HUES6 (cell line): ENCODE measurements at regions not wholly inside any gene's neighbourhood (a gene's known extent, or its start where the extent isn't known, plus 50 kb on each side); places are given as distances from the start of the nearest gene placed in this dataset.

Source experiments
- H3K27ac ChIP-seq: 2 replicates; pipeline ENCODE4 v1.7.0; 2013; ENCODE audit warnings: low read depth, mild to moderate bottlenecking, low read length, inconsistent platforms
- H3K27me3 ChIP-seq: 2 replicates; pipeline ENCODE4 v1.6.1; 2013; ENCODE audit warnings: low read length; ENCODE audit not compliant: control insufficient read depth, insufficient read depth
- H3K36me3 ChIP-seq: 2 replicates; pipeline ENCODE4 v1.6.1; 2013; ENCODE audit warnings: low read length; ENCODE audit not compliant: control insufficient read depth, insufficient read depth
- H3K4me1 ChIP-seq: 2 replicates; pipeline ENCODE4 v1.6.1; 2013; ENCODE audit warnings: low read length; ENCODE audit not compliant: control insufficient read depth, insufficient read depth
- H3K4me3 ChIP-seq: 2 replicates; pipeline ENCODE4 v1.5.1; 2013; ENCODE audit warnings: low read depth, low read length
- H3K9ac ChIP-seq: one replicate; pipeline ENCODE4 v1.6.1; 2013; ENCODE audit warnings: mild to moderate bottlenecking, low read length
- H3K9me3 ChIP-seq: 2 replicates; pipeline ENCODE4 v1.6.1; 2013; ENCODE audit warnings: low read depth, low read length; ENCODE audit not compliant: control insufficient read depth, insufficient read depth

GRCh38 chr1:82454431-82454830 is 653.7 kb downstream of the ADGRL2 start:
- Histone ChIP-seq H3K9me3 (peaks cover 15% of the 10 kb centered on the region; the same call in 1 of the 2 replicates), H3K27ac (no peak overlapping the region), H3K9ac (no peak overlapping the region), H3K27me3 (no peaks in the 10 kb centered on the region), H3K4me1 (no peaks in the 10 kb centered on the region), H3K4me3 (no peak overlapping the region), H3K36me3 (no peaks in the 10 kb centered on the region)

- Histone ChIP-seq H3K27ac (no peak overlapping the region), H3K36me3 (no peaks in the 10 kb centered on the region), H3K9me3 (peaks cover 15% of the 10 kb centered on the region; the same call in 1 of the 2 replicates), H3K4me1 (no peaks in the 10 kb centered on the region), H3K27me3 (no peaks in the 10 kb centered on the region), H3K4me3 (no peak overlapping the region), H3K9ac (no peak overlapping the region)
Measured at GRCh38 chr1:82453511-82454185, 652.9 kb downstream of the ADGRL2 start.

GRCh38 chr1:82452096-82452495 is 651.4 kb downstream of the ADGRL2 start:
- H3K4me1 ChIP-seq = no peaks in the 10 kb centered on the region
- H3K9me3 ChIP-seq = peaks cover 15% of the 10 kb centered on the region; the same call in 1 of the 2 replicates
- no peaks in the 10 kb centered on the region for H3K36me3 ChIP-seq
- no peaks in the 10 kb centered on the region for H3K27me3 ChIP-seq
- H3K27ac ChIP-seq = no peak overlapping the region
- H3K9ac ChIP-seq = no peak overlapping the region
- no peak overlapping the region for H3K4me3 ChIP-seq

- Histone ChIP-seq H3K9me3 (peaks cover 15% of the 10 kb centered on the region; the same call in 1 of the 2 replicates), H3K9ac (no peak overlapping the region), H3K4me1 (no peaks in the 10 kb centered on the region), H3K27me3 (no peaks in the 10 kb centered on the region), H3K36me3 (no peaks in the 10 kb centered on the region), H3K4me3 (no peak overlapping the region), H3K27ac (no peak overlapping the region)
Measured at GRCh38 chr1:82451191-82451590, 650.5 kb downstream of the ADGRL2 start.

- H3K27me3 ChIP-seq = no peaks in the 10 kb centered on the region
- no peak overlapping the region for H3K4me3 ChIP-seq
- H3K9me3 ChIP-seq = peaks cover 15% of the 10 kb centered on the region; the same call in 1 of the 2 replicates
- H3K36me3 ChIP-seq = no peaks in the 10 kb centered on the region
- no peak overlapping the region for H3K9ac ChIP-seq
- H3K4me1 ChIP-seq = no peaks in the 10 kb centered on the region
- no peak overlapping the region for H3K27ac ChIP-seq
Measured at GRCh38 chr1:82449506-82450057, 648.8 kb downstream of the ADGRL2 start.

- no peaks in the 10 kb centered on the region for H3K4me1 ChIP-seq
- no peak overlapping the region for H3K27ac ChIP-seq
- H3K36me3 ChIP-seq = no peaks in the 10 kb centered on the region
- no peak overlapping the region for H3K9ac ChIP-seq
- H3K27me3 ChIP-seq = no peaks in the 10 kb centered on the region
- H3K9me3 ChIP-seq = peaks cover 3% of the 10 kb centered on the region; the same call in 1 of the 2 replicates
- no peak overlapping the region for H3K4me3 ChIP-seq
Measured at GRCh38 chr1:82446955-82447354, 646.2 kb downstream of the ADGRL2 start.

- Histone ChIP-seq H3K27me3 (no peaks in the 10 kb centered on the region), H3K9me3 (no peaks in the 10 kb centered on the region), H3K4me1 (no peaks in the 10 kb centered on the region), H3K36me3 (no peaks in the 10 kb centered on the region), H3K4me3 (no peak overlapping the region), H3K9ac (no peak overlapping the region), H3K27ac (no peak overlapping the region)
Measured at GRCh38 chr1:82446236-82446635, 645.5 kb downstream of the ADGRL2 start.

GRCh38 chr1:82445827-82446226 is 645.1 kb downstream of the ADGRL2 start:
- Histone ChIP-seq H3K36me3 (no peaks in the 10 kb centered on the region), H3K27me3 (no peaks in the 10 kb centered on the region), H3K27ac (no peak overlapping the region), H3K9ac (no peak overlapping the region), H3K9me3 (no peaks in the 10 kb centered on the region), H3K4me1 (no peaks in the 10 kb centered on the region), H3K4me3 (no peak overlapping the region)

GRCh38 chr1:82445132-82445531 is 644.4 kb downstream of the ADGRL2 start:
- Histone ChIP-seq H3K9me3 (no peaks in the 10 kb centered on the region), H3K27me3 (no peaks in the 10 kb centered on the region), H3K9ac (no peak overlapping the region), H3K4me1 (no peaks in the 10 kb centered on the region), H3K4me3 (no peak overlapping the region), H3K27ac (no peak overlapping the region), H3K36me3 (no peaks in the 10 kb centered on the region)

- Histone ChIP-seq H3K4me3 (no peak overlapping the region), H3K27ac (no peak overlapping the region), H3K27me3 (no peaks in the 10 kb centered on the region), H3K36me3 (no peaks in the 10 kb centered on the region), H3K4me1 (no peaks in the 10 kb centered on the region), H3K9ac (no peak overlapping the region), H3K9me3 (no peaks in the 10 kb centered on the region)
Measured at GRCh38 chr1:82441402-82441801, 640.7 kb downstream of the ADGRL2 start.

- H3K4me1 ChIP-seq = no peaks in the 10 kb centered on the region
- H3K27ac ChIP-seq = no peak overlapping the region
- no peaks in the 10 kb centered on the region for H3K9me3 ChIP-seq
- H3K4me3 ChIP-seq = no peak overlapping the region
- no peaks in the 10 kb centered on the region for H3K27me3 ChIP-seq
- H3K36me3 ChIP-seq = no peaks in the 10 kb centered on the region
- H3K9ac ChIP-seq = no peak overlapping the region
Measured at GRCh38 chr1:82423174-82423815, 622.6 kb downstream of the ADGRL2 start.
